HUES6 (cell line): ENCODE measurements at regions not wholly inside any gene's neighbourhood (a gene's known extent, or its start where the extent isn't known, plus 50 kb on each side); places are given as distances from the start of the nearest gene placed in this dataset.

ENCODE experiments used
- H3K27ac ChIP-seq: 2 replicates; pipeline ENCODE4 v1.7.0; 2013; ENCODE audit warnings: low read depth, mild to moderate bottlenecking, low read length, inconsistent platforms
- H3K27me3 ChIP-seq: 2 replicates; pipeline ENCODE4 v1.6.1; 2013; ENCODE audit warnings: low read length; ENCODE audit not compliant: control insufficient read depth, insufficient read depth
- H3K36me3 ChIP-seq: 2 replicates; pipeline ENCODE4 v1.6.1; 2013; ENCODE audit warnings: low read length; ENCODE audit not compliant: control insufficient read depth, insufficient read depth
- H3K4me1 ChIP-seq: 2 replicates; pipeline ENCODE4 v1.6.1; 2013; ENCODE audit warnings: low read length; ENCODE audit not compliant: control insufficient read depth, insufficient read depth
- H3K4me3 ChIP-seq: 2 replicates; pipeline ENCODE4 v1.5.1; 2013; ENCODE audit warnings: low read depth, low read length
- H3K9ac ChIP-seq: one replicate; pipeline ENCODE4 v1.6.1; 2013; ENCODE audit warnings: mild to moderate bottlenecking, low read length
- H3K9me3 ChIP-seq: 2 replicates; pipeline ENCODE4 v1.6.1; 2013; ENCODE audit warnings: low read depth, low read length; ENCODE audit not compliant: control insufficient read depth, insufficient read depth

GRCh38 chr13:69319656-69320055 is 788.0 kb upstream of the ATXN8OS start:
- no peak overlapping the region for H3K9ac ChIP-seq
- H3K9me3 ChIP-seq = no peaks in the 10 kb centered on the region

DNA sequence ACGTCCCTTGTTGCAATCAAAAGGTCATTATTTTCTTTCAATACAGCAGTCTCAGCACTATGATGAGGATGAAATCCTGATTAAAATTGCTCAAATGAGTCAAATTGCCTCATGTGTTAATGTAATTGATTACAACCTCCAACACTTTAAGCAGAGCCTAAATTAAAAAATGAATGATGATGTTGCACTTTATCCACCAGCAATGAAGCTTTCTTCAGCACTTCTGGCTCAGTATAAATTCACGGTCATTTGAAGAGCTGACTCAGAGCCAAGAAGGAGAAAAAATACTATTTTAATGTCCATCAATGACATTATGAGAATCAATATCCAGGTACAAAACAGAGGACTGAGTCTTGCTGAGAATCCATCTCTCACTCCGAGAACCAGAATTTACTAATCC is 792.6 kb upstream of the ATXN8OS start:
- H3K4me1 ChIP-seq = no peaks in the 10 kb centered on the region
- no peak overlapping the region for H3K27ac ChIP-seq
- no peaks in the 10 kb centered on the region for H3K36me3 ChIP-seq
- no peak overlapping the region for H3K9ac ChIP-seq
- H3K9me3 ChIP-seq = no peaks in the 10 kb centered on the region
- H3K4me3 ChIP-seq = no peak overlapping the region
- no peaks in the 10 kb centered on the region for H3K27me3 ChIP-seq

More at GRCh38 chr13:69319656-69320055, 788.0 kb upstream of the ATXN8OS start:
- Histone ChIP-seq H3K27me3 (no peaks in the 10 kb centered on the region), H3K36me3 (no peaks in the 10 kb centered on the region), H3K4me1 (no peaks in the 10 kb centered on the region), H3K27ac (no peak overlapping the region), H3K4me3 (no peak overlapping the region)

DNA sequence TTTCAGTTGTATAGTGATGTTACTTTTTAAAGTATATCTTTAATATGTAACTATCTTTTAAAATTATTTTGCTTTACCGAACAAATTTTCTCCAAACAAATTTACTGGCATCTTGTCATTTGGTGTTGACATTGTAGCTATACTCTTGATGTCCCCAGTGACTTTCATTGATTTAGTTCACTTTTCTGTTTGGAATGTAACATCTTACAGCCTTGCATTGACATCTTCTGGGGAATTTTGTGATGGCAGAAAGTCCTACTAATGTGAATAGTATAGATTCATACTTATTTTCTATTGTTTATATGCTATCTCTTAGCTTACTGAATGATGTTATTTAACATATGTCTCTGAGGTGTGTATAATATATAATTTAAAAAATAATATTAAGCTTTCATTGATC is 800.9 kb upstream of the ATXN8OS start:
- no peak overlapping the region for H3K4me3 ChIP-seq
- H3K9me3 ChIP-seq = no peaks in the 10 kb centered on the region
- no peak overlapping the region for H3K9ac ChIP-seq
- no peak overlapping the region for H3K27ac ChIP-seq
- H3K36me3 ChIP-seq = no peaks in the 10 kb centered on the region
- no peaks in the 10 kb centered on the region for H3K4me1 ChIP-seq
- no peaks in the 10 kb centered on the region for H3K27me3 ChIP-seq

DNA sequence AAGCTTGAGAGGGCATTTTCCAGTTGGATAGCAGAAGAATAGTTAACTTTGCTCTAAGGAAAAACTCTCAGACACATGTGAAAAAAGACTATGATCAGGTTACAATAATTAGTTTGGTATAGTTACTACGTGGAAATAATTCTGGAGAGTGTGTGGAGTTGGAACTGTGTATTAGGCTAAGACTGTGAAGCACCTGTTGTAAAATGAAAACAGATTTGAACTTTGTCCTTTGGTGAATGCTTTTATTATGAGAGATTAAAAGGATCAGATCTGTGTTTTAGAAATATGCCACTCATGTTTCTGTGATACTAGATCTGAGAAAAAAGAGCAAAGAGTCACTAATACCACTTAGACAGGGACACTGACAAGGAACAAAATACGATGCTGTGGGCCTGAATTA is 807.5 kb upstream of the ATXN8OS start:
- Histone ChIP-seq H3K9me3 (no peaks in the 10 kb centered on the region), H3K36me3 (no peaks in the 10 kb centered on the region), H3K9ac (no peak overlapping the region), H3K27me3 (no peaks in the 10 kb centered on the region), H3K4me3 (no peak overlapping the region), H3K4me1 (no peaks in the 10 kb centered on the region), H3K27ac (no peak overlapping the region)

DNA sequence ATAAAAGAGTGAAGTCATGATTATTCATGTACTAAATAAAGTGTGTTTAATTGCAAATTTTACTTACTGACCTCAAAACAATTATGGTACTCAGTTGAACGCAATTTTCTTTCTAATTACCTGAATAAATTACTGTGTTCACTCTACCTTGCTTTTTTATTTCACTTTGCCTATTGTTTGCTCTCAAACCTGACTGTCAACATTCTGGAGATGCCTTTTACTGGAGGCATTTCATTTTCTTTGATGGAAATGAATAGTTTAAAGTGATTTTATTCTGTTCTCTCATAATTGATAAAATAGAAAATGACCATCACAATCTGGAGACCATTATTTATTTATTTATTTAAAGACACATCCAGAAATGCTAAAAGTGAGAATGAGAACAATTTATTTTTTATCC is 811.5 kb upstream of the ATXN8OS start:
- no peaks in the 10 kb centered on the region for H3K27me3 ChIP-seq
- H3K4me1 ChIP-seq = peaks cover 5% of the 10 kb centered on the region; the same call in 1 of the 2 replicates
- H3K27ac ChIP-seq = no peak overlapping the region
- no peaks in the 10 kb centered on the region for H3K36me3 ChIP-seq
- H3K9ac ChIP-seq = no peak overlapping the region
- H3K9me3 ChIP-seq = no peaks in the 10 kb centered on the region
- H3K4me3 ChIP-seq = no peak overlapping the region

GRCh38 chr13:69292789-69293425 is 814.7 kb upstream of the ATXN8OS start:
- Histone ChIP-seq H3K4me3 (no peak overlapping the region), H3K9ac (no peak overlapping the region), H3K36me3 (no peaks in the 10 kb centered on the region), H3K27ac (no peak overlapping the region), H3K9me3 (no peaks in the 10 kb centered on the region), H3K27me3 (no peaks in the 10 kb centered on the region), H3K4me1 (peaks cover 5% of the 10 kb centered on the region; the same call in 1 of the 2 replicates)

DNA sequence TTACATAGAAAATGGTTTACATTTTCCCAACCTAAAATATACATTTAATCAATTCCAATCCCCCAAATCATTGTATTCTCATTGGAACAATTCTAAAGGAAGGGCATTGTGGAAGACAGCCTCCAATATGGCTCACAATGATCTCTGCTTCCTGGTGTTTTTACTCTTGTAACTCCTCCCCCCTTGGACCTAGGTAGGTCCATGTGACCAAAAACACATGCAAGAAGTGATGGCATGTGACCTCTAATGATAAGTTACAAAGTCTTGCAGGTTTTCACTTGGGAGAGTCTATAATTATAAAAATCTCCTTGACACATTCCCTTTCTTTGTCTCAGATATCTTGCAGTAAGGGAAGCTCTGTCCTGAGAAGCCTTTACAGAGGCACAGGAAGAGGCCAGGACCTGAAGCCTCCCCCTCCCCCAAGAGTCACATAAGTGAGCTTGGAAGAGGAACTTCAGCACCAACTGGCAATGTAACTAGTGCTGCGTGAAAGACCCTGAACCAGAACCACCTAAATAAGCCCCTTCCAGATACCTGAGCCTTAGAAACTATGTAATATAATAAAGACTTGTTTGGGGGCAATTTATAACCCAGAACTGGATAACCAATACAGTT is 816.2 kb upstream of the ATXN8OS start:
- H3K27me3 ChIP-seq = no peaks in the 10 kb centered on the region
- no peaks in the 10 kb centered on the region for H3K36me3 ChIP-seq
- no peak overlapping the region for H3K4me3 ChIP-seq
- H3K4me1 ChIP-seq = peaks cover 5% of the 10 kb centered on the region; the same call in 1 of the 2 replicates
- H3K27ac ChIP-seq = no peak overlapping the region
- peaks cover 3% of the 10 kb centered on the region; the same call in 1 of the 2 replicates for H3K9me3 ChIP-seq
- H3K9ac ChIP-seq = no peak overlapping the region

DNA sequence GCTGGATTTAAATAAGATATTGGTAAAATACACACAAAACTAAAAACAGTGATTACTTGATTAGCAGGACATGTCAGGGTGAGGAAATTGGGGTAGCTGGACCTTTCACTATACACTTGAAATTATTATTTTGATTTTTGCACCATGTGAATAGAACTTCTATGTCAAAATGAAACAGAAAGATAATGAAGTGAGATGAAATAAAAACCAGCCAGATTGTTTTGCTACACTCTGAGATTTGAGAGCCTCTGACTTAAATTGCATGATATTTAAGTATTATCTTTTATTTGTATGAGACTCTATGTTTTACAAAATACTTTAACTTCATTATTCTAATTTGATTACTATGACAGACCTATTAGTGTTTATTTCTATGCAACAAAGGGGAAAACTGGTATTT is 819.6 kb upstream of the ATXN8OS start:
- H3K27ac ChIP-seq = no peak overlapping the region
- no peaks in the 10 kb centered on the region for H3K27me3 ChIP-seq
- H3K4me3 ChIP-seq = no peak overlapping the region

DNA sequence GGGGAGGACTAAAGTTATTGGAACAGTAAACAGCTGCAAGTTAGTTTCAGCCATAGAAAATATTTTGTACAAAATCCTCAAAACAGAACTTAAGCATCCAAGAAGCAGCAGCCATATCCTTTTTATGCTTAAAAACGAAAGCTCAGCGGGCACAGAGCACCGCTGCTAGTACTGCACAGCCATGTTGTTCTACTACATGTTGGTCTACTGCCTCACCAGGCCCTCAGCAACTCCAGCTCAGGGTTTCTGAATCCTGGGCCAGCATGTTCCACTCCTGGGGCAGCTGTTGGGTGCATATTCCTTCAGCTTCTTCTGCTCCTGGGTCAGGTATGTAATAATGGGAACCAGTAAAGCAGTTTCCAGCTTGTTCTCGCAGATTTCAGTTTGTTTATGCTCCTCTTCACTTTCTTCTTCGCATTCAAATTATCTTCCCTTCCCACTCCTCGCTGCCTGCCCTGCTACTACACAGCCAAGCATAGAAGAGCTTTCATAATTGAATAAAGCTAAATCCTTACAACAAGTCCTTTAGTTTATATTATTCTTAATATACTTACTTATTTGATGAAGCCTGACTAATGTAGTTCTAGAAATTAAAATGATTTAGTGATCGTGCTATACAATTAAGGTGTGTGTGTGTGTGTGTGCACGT is 820.5 kb upstream of the ATXN8OS start:
- no peaks in the 10 kb centered on the region for H3K4me1 ChIP-seq
- no peak overlapping the region for H3K9ac ChIP-seq
- H3K27ac ChIP-seq = no peak overlapping the region
- H3K9me3 ChIP-seq = peaks cover 6% of the 10 kb centered on the region; the same call in 1 of the 2 replicates
- no peaks in the 10 kb centered on the region for H3K36me3 ChIP-seq
- H3K4me3 ChIP-seq = no peak overlapping the region
- no peaks in the 10 kb centered on the region for H3K27me3 ChIP-seq

More for the DNA sequence above, 819.6 kb upstream of the ATXN8OS start:
- Histone ChIP-seq H3K9me3 (peaks cover 6% of the 10 kb centered on the region; the same call in 1 of the 2 replicates), H3K36me3 (no peaks in the 10 kb centered on the region), H3K9ac (no peak overlapping the region), H3K4me1 (peaks cover 3% of the 10 kb centered on the region; the same call in 1 of the 2 replicates)

GRCh38 chr13:69283837-69284236 is 823.8 kb upstream of the ATXN8OS start:
- Histone ChIP-seq H3K9me3 (peaks cover 6% of the 10 kb centered on the region; the same call in 1 of the 2 replicates), H3K9ac (no peak overlapping the region)

GRCh38 chr13:69283301-69283700 is 824.3 kb upstream of the ATXN8OS start:
- no peak overlapping the region for H3K27ac ChIP-seq
- peaks cover 6% of the 10 kb centered on the region; the same call in 1 of the 2 replicates for H3K9me3 ChIP-seq
- H3K4me1 ChIP-seq = no peaks in the 10 kb centered on the region
- H3K36me3 ChIP-seq = no peaks in the 10 kb centered on the region
- no peaks in the 10 kb centered on the region for H3K27me3 ChIP-seq
- no peak overlapping the region for H3K9ac ChIP-seq
- H3K4me3 ChIP-seq = no peak overlapping the region

More at GRCh38 chr13:69283837-69284236, 823.8 kb upstream of the ATXN8OS start:
- H3K27ac ChIP-seq = no peak overlapping the region
- no peak overlapping the region for H3K4me3 ChIP-seq
- H3K27me3 ChIP-seq = no peaks in the 10 kb centered on the region
- H3K36me3 ChIP-seq = no peaks in the 10 kb centered on the region
- H3K4me1 ChIP-seq = no peaks in the 10 kb centered on the region
